Amniotic stem cell (primary cell): ENCODE measurements at regions not wholly inside any gene's neighbourhood (a gene's known extent, or its start where the extent isn't known, plus 50 kb on each side); places are given as distances from the start of the nearest gene placed in this dataset.

Experiments
- DNase-seq: peaks from one replicate; lab custom pipeline; 2025; lab: John Stamatoyannopoulos, UW

DNA sequence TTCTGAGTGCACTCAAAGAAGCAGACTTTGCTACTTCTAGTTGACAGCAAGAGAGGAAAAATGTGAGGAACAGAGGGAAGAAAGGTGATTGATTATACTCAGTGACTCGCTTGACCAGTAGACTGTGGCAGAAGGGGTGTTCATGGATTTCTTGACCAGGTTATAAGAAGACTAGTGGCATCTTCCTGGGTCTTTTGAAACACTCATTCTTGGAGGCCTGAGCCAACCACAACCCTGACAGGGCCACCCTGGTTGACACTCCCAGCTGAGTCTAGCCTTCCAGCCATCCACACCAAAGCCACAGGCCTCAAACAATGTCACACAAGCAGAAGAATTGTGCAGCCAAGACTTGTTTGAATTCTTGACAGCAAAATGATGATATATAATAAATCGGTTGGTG, 366.3 kb downstream of the SS18 start:
- no peak for DNase-seq

DNA sequence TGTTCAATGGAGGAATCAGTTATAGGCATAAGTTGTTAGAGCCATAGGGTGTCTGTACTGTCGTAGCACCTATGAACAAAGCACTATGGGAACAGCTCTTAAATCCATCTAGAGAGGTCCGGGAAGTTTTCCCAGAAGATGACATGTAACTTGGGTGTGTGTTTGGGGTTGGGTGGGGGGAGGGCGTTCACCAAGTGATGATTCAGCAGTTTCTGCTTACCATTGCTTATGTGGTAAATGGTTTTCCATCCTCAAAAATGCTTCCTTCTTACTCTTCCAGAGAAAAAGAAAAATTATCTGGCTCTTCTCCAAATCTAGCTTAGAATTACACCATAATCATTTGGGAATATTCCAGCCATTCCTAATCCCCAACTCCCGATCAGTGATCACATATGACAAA, 361.1 kb upstream of the ZNF521 start:
- DNase-seq, result no peak

- no peak for DNase-seq
These were observed 359.0 kb upstream of the ZNF521 start for GRCh38 chr18:25710981-25711380.

GRCh38 chr18:25705650-25706049, 353.7 kb upstream of the ZNF521 start:
- no peak for DNase-seq

- DNase-seq, result no peak
These were observed 352.5 kb upstream of the ZNF521 start for GRCh38 chr18:25704494-25704893.

- DNase-seq, result no peak
These were observed 352.1 kb upstream of the ZNF521 start for GRCh38 chr18:25704071-25704470.

- no peak for DNase-seq
These were observed 349.9 kb upstream of the ZNF521 start for GRCh38 chr18:25701821-25702220.

DNA sequence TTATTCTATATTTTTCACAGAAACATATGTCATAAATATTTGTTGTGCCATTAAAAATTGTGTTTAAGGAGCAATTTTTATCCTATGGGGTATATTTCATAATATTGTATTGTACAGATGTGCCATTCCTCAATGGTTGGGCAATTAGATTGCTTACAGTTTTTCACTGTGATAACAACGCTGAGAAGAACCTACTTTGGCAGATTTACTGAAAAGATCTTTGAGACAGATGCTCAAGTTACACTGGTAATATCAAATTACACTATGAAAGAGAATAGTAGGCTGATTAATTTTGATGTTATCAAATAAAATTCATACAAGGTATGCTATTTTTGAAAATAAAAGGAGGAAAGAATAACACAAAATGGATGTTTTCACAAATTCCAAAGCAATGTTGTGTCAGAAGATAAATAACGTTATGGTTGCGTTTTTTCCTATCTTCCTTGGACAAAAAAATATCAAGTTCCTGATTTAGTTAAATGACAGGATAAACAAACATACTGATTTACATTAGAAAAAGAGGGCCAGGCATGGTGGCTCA, 335.1 kb upstream of the ZNF521 start:
- DNase-seq, result no peak

- DNase-seq, result no peak
These were observed 333.1 kb upstream of the ZNF521 start for GRCh38 chr18:25685088-25685487.

GRCh38 chr18:25679491-25679890, 327.5 kb upstream of the ZNF521 start:
- DNase-seq, result no peak

GRCh38 chr18:25678221-25678620, 326.3 kb upstream of the ZNF521 start:
- no peak for DNase-seq

GRCh38 chr18:25675123-25675850, 323.3 kb upstream of the ZNF521 start:
- no peak for DNase-seq

GRCh38 chr18:25674183-25674582, 322.2 kb upstream of the ZNF521 start:
- no peak for DNase-seq

DNA sequence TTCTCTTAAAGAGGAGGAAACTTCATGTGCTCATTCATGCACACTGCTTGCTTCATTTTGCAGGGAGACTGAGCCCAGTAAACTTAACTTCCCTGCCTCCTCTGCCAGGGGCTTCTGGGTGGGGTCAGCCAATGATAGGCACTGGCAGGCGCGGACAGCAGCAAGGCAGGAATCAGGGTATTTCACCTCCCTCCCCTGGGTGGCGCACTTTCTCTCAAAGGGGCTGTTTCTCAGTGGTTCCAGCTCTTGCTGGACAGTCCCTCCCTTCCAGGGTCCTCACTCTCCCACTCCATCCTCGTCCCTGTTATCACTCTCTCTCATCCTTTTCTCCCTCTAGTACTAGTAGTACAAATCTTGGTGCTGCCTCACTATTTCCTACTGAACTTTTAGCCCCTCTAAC, 320.5 kb upstream of the ZNF521 start:
- DNase-seq, result no peak

- no peak for DNase-seq
These were observed 317.8 kb upstream of the ZNF521 start for GRCh38 chr18:25669741-25670140.

DNA sequence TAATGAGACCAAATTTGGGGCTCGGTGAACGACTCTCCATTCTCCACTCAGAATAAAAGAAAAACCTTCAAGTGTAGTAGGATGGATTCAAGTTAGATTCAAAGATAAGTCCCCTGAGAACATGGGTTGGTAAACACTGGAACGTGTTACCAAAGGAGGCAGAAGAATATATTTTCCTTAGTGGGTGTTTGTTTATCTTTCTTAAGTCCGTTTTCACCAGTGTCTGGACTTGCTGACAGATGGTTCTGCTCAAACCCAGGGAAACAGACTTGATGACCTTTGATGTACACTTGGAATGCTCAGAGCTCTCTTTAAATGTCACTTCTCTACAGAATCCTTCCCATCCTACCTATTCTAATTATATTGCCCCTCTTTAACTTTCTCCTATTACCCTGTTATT, 310.3 kb upstream of the ZNF521 start:
- no peak for DNase-seq

DNA sequence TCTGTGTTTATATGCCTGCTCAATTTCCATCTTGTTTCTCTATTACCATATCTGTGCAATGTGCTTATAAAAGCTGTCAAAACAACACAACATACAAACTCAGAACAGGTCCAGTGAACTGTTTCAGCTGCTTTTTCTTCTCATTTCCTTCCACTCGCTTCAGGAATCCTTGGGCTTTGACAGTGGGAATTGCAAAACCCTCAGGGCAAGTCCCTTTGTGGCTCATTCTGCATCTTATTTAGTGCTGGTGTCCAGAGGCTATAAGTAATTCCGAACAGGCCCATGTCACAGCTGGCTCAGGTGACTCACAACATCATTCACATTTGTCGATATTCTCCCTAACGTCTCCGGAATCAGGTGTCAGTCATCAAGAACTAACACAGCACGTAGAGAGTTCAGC, 309.9 kb upstream of the ZNF521 start:
- no peak for DNase-seq

DNA sequence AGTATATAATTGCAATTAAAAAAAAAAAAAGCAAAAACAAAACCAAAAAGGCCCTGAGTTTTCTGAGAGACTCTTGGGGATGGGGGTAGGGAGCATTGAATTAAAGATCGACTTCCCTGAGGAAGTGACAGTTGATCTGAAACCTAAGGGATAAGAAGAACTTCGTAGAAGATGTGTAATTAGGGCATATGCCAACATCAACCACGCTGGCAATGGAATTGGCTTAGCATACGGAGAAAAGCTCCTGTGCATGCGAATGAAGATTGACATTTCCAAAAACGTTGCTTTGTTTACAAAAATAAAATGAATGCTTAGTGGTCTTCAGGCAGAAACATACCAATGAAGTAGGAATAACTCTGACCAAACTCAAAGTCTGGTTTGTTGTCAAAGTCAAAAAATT, 307.6 kb upstream of the ZNF521 start:
- no peak for DNase-seq

GRCh38 chr18:25658476-25658875, 306.5 kb upstream of the ZNF521 start:
- no peak for DNase-seq

DNA sequence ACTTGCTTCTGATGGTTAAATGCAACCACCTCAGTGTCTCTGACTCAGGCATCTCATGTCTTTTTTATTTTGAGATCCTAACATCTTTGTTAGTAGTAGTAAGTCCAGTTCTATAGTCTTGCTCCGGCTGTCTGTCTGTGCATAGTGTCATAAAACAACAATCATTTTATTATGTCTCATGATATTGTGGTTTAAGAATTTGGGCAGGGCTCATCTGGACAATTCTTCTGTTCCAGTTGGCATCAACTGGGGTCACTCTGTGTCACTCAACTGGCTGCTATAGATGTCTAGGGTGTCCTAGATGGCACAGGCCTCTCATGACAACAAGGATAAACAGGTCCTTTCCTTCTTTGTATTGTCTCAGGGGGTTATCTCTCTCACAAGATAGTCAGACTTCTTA, 299.6 kb upstream of the ZNF521 start:
- no peak for DNase-seq

- peak; percentile 43 for DNase-seq
These were observed 298.4 kb upstream of the ZNF521 start for GRCh38 chr18:25650201-25650941.

DNA sequence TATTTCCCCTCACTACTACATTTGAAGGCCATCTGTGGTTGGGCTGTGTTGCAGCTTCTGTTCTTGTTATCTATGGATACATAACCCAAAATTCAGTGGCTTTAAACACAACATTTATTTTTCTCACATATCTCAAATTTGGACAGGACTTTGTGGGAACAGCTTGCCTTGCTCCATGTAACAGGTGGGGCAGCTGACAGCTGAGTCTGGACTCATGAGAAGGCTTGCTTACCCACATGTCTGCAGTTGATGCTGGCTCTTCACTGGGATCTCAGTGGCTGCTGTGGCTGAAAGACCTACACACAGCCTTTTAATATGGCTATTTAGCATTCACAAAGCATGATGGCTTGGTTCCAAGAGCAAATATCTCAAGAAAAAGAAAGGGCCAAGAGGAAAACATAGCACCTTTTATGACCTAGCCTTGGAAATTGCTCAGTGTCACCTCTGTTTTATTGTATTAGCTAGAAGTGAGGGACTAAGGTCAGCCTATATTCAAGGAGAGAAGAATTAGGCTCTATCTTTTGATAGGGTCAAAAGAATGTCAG, 296.8 kb upstream of the ZNF521 start:
- no peak for DNase-seq

GRCh38 chr18:25647404-25647803, 295.4 kb upstream of the ZNF521 start:
- DNase-seq, result no peak
